ENCODE measurements at regions not wholly inside any gene's neighbourhood (a gene's known extent, or its start where the extent isn't known, plus 50 kb on each side); places are given as distances from the start of the nearest gene placed in this dataset.

- DNase-seq (ENCODE audit: low read depth in 2 of 2): no peak
These were observed 807.8 kb downstream of the AACS start for GRCh38 chr12:125873016-125873415.

- DNase-seq (ENCODE audit: low read depth in 2 of 2): no peak
These were observed 813.2 kb downstream of the AACS start for GRCh38 chr12:125878483-125878882.

GRCh38 chr12:125882141-125882540, 816.9 kb downstream of the AACS start:
- DNase-seq (ENCODE audit: low read depth in 2 of 2): no peak

GRCh38 chr12:125888921-125889320, 823.7 kb downstream of the AACS start:
- DNase-seq (ENCODE audit: low read depth in 2 of 2): no peak

GRCh38 chr12:125889742-125890141, 824.5 kb downstream of the AACS start:
- DNase-seq (ENCODE audit: low read depth in 2 of 2): no peak

GRCh38 chr12:125890366-125890905, 825.2 kb downstream of the AACS start:
- no peak for DNase-seq (ENCODE audit: low read depth in 2 of 2)

GRCh38 chr12:125890971-125891370, 825.7 kb downstream of the AACS start:
- no peak for DNase-seq (ENCODE audit: low read depth in 2 of 2)

- DNase-seq (ENCODE audit: low read depth in 2 of 2): no peak
These were observed 827.0 kb downstream of the AACS start for GRCh38 chr12:125892276-125892675.

GRCh38 chr12:125902991-125903390, 837.8 kb downstream of the AACS start:
- DNase-seq (ENCODE audit: low read depth in 2 of 2): no peak

- DNase-seq (ENCODE audit: low read depth in 2 of 2): no peak
These were observed 842.1 kb downstream of the AACS start for GRCh38 chr12:125907351-125907750.

- no peak for DNase-seq (ENCODE audit: low read depth in 2 of 2)
These were observed 854.7 kb downstream of the AACS start for GRCh38 chr12:125919856-125920470.

GRCh38 chr12:125922330-125922729, 857.1 kb downstream of the AACS start:
- DNase-seq (ENCODE audit: low read depth in 2 of 2): no peak

GRCh38 chr12:125936502-125936901, 871.3 kb downstream of the AACS start:
- DNase-seq (ENCODE audit: low read depth in 2 of 2): no peak

GRCh38 chr12:125944446-125944845, 879.2 kb downstream of the AACS start:
- DNase-seq (ENCODE audit: low read depth in 2 of 2): no peak

- no peak for DNase-seq (ENCODE audit: low read depth in 2 of 2)
These were observed 884.2 kb downstream of the AACS start for GRCh38 chr12:125949471-125949870.

GRCh38 chr12:125954362-125954761, 889.1 kb downstream of the AACS start:
- DNase-seq (ENCODE audit: low read depth in 2 of 2): no peak

GRCh38 chr12:125956186-125956585, 891.0 kb downstream of the AACS start:
- DNase-seq (ENCODE audit: low read depth in 2 of 2): no peak

GRCh38 chr12:125966641-125967040, 901.4 kb downstream of the AACS start:
- DNase-seq (ENCODE audit: low read depth in 2 of 2): no peak

- DNase-seq (ENCODE audit: low read depth in 2 of 2): no peak
These were observed 903.2 kb downstream of the AACS start for GRCh38 chr12:125968413-125968812.

GRCh38 chr12:125971981-125972380, 906.7 kb downstream of the AACS start:
- DNase-seq (ENCODE audit: low read depth in 2 of 2): no peak

- DNase-seq (ENCODE audit: low read depth in 2 of 2): no peak
These were observed 913.1 kb downstream of the AACS start for GRCh38 chr12:125978286-125978685.

GRCh38 chr12:125981610-125982253, 916.5 kb downstream of the AACS start:
- no peak for DNase-seq (ENCODE audit: low read depth in 2 of 2)

- no peak for DNase-seq (ENCODE audit: low read depth in 2 of 2)
These were observed 918.0 kb downstream of the AACS start for GRCh38 chr12:125983094-125983783.
